NB4 (cell line): ENCODE measurements at regions not wholly inside any gene's neighbourhood (a gene's known extent, or its start where the extent isn't known, plus 50 kb on each side); places are given as distances from the start of the nearest gene placed in this dataset.

Experiments
- DNase-seq: peaks from one replicate; pipeline ENCODE4 v3.0.0; 2010; ENCODE audit warnings: low read depth
- H3K4me3 ChIP-seq: one replicate; pipeline ENCODE4 v1.5.1; 2011; ENCODE audit warnings: mild to moderate bottlenecking, low read depth, low read length, moderate library complexity
- MYC ChIP-seq: IDR thresholded peaks from 2 replicates; pipeline ENCODE4 v1.6.1; 2011; ENCODE audit warnings: low read depth, low read length
- POLR2A ChIP-seq: IDR thresholded peaks from 2 replicates; pipeline ENCODE4 v1.6.1; 2011; ENCODE audit warnings: mild to moderate bottlenecking; ENCODE audit not compliant: insufficient read length; ENCODE audit errors: extremely low read depth
- TF ChIP-seq, protein P1 (sequence below): IDR thresholded peaks from one replicate; pipeline ENCODE4 v1.5.1; 2012; ENCODE audit warnings: low read depth, low read length
- TF ChIP-seq, protein P2 (sequence below): IDR thresholded peaks from 2 replicates; pipeline ENCODE4 v1.6.1; 2011; ENCODE audit warnings: low read depth, low read length

DNA sequence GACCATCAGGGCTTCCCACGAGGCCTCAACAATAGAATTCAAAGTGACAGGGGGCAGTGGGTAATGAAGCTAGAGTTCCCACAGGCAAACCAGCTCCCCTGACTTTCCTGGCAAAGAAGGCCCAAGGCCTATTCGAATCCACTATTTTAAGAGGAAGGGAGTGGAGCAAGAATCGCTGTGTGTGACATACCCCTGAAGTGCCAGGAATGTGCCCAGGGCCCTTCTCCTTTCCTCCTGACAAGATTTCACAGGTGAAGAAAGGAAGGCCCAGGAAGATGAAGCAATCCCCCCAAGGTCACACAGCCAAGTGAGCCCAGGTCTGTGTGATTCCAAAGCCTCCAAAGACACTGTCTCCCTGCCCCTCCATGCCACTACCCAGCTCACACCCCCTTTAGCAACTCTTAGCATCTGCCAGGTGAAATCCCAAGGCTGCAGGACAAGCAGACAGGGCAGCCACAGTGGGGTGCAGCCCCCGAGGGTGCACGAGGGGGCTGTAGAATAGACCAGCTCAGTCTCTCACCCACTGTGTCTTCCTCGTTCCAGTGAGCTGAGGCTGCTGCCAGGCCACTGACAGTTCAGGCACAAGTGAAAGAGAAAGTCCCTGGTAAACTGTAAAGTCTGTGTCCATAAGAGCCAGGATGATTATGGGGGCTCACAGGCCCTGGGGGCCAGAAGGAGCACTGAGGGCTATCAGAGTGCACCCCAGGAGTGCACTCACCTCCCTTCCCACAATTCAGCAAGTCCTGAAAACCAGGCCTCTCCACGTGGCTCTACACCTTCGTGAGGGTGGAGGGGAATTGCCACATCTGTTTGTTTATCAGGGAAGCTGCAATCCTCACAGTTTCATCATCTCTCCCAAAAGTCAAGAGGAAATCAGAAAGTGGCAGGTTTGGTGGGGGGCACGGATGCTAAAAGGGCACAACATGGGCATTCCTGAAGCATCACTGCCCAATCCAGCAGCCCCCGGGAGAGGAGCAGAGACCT, 70.8 kb upstream of the ZMIZ1 start:
- no peak overlapping the region for H3K4me3 ChIP-seq
- DNase-seq, result no peak
- no peak for TF ChIP-seq MYC

DNA sequence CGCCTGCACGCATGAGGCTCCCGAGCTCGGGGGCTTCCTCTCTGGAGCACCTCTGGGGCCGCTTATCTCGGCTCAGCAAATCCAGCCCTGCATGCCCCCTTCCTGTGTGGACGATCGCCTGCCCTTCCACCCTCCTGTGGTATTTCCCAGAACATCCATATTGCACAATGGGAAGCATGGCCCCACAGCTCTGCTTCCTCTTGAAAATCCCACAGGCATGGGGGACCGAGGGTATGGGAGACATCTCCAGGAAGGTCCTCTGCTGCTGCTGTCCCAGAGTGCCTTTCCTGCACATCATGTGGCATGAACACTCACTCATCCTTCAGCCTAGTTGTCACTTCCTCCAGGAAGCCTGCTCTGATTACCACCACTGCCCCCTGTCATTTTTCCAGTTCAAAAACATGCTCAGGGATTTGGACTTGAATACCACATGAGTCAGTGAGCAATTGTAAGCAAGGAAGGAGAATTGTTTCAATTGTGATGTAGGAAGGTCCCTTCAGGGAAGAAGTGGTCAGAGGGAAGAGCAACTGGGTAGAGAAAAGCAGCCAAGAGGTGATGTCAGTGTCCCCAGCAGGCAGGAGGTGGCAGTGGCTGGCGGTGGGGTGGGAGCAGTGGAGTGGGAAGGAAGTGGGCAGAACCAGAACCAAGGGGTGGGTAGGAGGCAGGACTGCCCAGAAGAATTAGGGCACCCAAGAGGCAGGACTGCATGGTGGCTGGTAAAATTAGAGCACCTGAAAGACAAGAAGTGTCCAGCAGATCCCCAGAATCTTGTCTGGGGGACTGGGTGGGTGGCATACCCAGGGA, 67.5 kb upstream of the ZMIZ1 start:
- no peak overlapping the region for H3K4me3 ChIP-seq
- DNase-seq, result no peak
- TF ChIP-seq, protein P1, sequence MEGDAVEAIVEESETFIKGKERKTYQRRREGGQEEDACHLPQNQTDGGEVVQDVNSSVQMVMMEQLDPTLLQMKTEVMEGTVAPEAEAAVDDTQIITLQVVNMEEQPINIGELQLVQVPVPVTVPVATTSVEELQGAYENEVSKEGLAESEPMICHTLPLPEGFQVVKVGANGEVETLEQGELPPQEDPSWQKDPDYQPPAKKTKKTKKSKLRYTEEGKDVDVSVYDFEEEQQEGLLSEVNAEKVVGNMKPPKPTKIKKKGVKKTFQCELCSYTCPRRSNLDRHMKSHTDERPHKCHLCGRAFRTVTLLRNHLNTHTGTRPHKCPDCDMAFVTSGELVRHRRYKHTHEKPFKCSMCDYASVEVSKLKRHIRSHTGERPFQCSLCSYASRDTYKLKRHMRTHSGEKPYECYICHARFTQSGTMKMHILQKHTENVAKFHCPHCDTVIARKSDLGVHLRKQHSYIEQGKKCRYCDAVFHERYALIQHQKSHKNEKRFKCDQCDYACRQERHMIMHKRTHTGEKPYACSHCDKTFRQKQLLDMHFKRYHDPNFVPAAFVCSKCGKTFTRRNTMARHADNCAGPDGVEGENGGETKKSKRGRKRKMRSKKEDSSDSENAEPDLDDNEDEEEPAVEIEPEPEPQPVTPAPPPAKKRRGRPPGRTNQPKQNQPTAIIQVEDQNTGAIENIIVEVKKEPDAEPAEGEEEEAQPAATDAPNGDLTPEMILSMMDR, result no peak
- TF ChIP-seq, protein P2, sequence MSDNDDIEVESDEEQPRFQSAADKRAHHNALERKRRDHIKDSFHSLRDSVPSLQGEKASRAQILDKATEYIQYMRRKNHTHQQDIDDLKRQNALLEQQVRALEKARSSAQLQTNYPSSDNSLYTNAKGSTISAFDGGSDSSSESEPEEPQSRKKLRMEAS, result no peak
- TF ChIP-seq MYC (no peak), POLR2A (no peak)

DNA sequence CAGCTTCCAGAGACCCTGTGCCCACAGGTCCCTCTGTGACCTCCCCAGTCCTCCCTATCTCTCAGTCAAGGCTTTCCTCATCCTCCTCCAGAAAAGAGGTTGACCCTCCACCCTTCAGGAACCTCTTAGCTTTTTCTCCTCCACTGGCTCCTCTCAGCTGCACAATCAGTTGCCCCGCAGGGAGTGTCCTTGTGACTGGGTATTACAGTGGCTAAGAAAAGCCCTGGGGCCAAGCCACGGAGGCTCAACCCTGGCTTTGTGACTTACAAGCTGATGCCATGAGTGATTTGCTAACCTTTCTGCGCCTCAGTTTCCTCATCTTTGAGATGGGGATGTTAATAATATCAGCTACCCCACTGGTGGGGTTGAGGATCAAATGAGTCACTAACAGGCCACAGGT, 66.4 kb upstream of the ZMIZ1 start:
- no peak for DNase-seq
- H3K4me3 ChIP-seq, result no peak overlapping the region
- TF ChIP-seq MYC (no peak), POLR2A (no peak)
- TF ChIP-seq, protein P2, result no peak
- TF ChIP-seq, protein P1, result no peak

DNA sequence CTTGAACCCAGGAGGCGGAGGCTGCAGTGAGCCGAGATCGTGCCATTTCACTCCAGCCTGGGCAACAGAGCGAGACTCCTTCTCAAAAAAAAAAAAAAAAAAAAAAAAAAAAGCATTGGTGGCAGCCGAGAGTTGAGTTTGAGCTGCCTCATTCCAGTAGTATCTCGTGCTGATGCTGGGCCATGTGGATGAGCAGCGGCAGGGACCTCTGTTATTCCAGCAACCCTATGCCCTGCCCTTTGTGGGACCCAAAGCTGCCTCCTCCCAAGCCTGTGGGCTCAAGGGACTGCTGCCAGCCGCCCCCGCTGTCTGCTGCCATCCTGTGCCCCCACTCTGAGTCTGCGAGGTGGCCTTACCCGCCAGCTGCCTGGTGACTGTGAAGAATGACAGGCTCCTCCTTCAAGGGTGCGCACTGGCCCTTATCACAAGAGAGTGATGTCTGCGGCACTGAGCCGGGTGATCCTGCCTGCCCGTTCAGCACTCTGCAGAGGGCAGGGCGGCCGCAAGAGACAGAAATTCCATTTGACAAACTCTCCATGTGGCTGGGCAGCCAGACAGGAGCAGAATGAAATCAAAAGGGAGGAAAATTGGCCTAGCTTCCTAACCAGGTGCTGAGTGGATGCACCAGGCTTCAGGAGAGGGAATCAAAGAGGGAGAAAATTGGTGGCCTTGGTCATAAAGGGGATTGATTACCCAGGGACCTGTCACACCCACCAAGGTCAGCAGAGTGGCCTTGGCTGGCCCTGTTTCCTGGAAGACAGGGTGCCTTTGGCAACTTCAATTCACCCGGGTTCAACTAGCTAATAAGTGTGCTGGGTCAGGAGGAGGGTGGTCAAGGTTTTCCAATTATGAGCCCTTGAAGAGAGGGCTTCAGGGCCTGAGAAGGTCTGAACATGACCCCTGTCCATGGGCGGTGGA, 65.3 kb upstream of the ZMIZ1 start:
- TF ChIP-seq, protein P1, result no peak
- no peak for TF ChIP-seq MYC
- TF ChIP-seq, protein P2, result no peak
- no peak for DNase-seq
- no peak overlapping the region for H3K4me3 ChIP-seq

DNA sequence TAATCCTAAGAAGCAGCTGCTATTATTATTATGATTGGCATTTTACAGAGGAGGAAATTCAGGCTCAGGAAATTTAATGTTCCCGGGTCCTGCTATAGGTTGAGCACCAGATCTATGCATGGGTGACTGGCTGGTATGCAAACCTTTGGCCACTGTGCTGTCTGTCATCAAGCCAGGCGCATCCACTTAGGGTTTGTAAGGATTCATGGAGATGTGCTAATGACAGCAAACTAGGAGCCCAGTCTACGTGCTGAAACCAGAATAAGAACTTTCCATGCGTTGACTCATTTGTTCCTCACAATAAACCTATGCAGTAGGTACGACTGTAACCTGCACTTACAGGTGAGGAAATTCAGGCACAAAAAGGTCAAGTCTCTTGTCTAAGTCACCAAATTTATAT, 64.5 kb upstream of the ZMIZ1 start:
- no peak overlapping the region for H3K4me3 ChIP-seq
- TF ChIP-seq, protein P1, result no peak
- TF ChIP-seq, protein P2, result no peak
- no peak for TF ChIP-seq POLR2A
- TF ChIP-seq MYC, result no peak
- no peak for DNase-seq
